ENCODE measurements at regions not wholly inside any gene's neighbourhood (a gene's known extent, or its start where the extent isn't known, plus 50 kb on each side); places are given as distances from the start of the nearest gene placed in this dataset.

DNA sequence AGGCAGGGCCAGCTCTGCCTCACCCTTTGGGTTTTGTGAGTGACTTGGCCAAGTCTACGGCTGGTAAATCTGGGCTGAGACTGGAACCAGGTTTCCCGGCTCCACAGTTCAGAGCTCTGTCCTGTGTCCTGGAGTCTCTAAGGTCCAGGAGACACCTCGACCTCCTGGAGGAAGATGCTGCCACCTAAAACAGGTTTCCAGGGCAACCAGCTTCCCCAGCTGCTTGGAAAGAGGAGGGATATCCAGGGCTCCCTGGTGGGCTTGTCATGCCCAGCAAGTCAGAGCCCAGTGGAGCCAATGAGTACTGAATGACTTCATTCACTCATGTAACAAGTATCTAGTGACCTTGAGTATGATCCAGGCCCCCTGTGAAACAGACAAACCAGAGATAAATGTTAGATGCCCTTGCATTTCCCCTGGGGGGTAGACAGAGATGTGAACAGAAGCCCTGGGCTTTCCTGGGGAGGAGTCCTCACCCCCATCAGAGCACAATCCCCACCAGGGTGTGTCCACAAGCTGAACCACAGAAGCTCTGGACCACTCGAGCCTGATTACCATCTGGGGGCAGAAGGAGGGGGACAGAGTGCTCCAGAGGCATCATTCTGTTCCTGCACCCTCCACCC is 181.2 kb upstream of the RAB4A start:
- TF ChIP-seq, protein P1, sequence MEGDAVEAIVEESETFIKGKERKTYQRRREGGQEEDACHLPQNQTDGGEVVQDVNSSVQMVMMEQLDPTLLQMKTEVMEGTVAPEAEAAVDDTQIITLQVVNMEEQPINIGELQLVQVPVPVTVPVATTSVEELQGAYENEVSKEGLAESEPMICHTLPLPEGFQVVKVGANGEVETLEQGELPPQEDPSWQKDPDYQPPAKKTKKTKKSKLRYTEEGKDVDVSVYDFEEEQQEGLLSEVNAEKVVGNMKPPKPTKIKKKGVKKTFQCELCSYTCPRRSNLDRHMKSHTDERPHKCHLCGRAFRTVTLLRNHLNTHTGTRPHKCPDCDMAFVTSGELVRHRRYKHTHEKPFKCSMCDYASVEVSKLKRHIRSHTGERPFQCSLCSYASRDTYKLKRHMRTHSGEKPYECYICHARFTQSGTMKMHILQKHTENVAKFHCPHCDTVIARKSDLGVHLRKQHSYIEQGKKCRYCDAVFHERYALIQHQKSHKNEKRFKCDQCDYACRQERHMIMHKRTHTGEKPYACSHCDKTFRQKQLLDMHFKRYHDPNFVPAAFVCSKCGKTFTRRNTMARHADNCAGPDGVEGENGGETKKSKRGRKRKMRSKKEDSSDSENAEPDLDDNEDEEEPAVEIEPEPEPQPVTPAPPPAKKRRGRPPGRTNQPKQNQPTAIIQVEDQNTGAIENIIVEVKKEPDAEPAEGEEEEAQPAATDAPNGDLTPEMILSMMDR (IDR thresholded peaks at IDR 0.05; ENCODE audit: low read depth, low read length): no peak
- no peak for TF ChIP-seq EZH2phosphoT487 (IDR thresholded peaks at IDR 0.05; ENCODE audit: low read depth)

Data from OCI-LY3 (cell line).